Mesothelial cell of epicardium (in vitro differentiated cells): ENCODE measurements at regions not wholly inside any gene's neighbourhood (a gene's known extent, or its start where the extent isn't known, plus 50 kb on each side); places are given as distances from the start of the nearest gene placed in this dataset.
"Not testable (repeated sequence)": the region's sequence is repeated elsewhere in the genome, so short reads cannot be mapped to it uniquely, and the experiment has no call there.

ENCODE experiments used
- DNase-seq, 2 experiments: peaks; one replicate each; pipeline ENCODE4 v3.0.0; 2021; ENCODE audit warnings: low spot score in 2 of 2; ENCODE audit not compliant: unreplicated experiment in 2 of 2
- H3K27ac Mint-ChIP-seq: 2 replicates; pipeline ENCODE4 v1.8.0; 2021; ENCODE audit warnings: mixed read lengths
- H3K27me3 Mint-ChIP-seq: 2 replicates; pipeline ENCODE4 v1.8.0; 2021; ENCODE audit warnings: low read depth, mixed read lengths
- H3K36me3 Mint-ChIP-seq: 2 replicates; pipeline ENCODE4 v1.8.0; 2021; ENCODE audit warnings: mixed read lengths
- H3K4me1 Mint-ChIP-seq: 2 replicates; pipeline ENCODE4 v1.8.0; 2021; ENCODE audit warnings: mixed read lengths
- H3K4me3 Mint-ChIP-seq: 2 replicates; pipeline ENCODE4 v1.8.0; 2021; ENCODE audit warnings: mild to moderate bottlenecking, moderate library complexity, mixed read lengths
- H3K9me3 Mint-ChIP-seq: 2 replicates; pipeline ENCODE4 v1.8.0; 2021; ENCODE audit warnings: mixed read lengths
- TF ChIP-seq, protein P1 (sequence below): fragments of 200-600 bp; sonication (generic); IDR thresholded peaks from one replicate; pipeline ENCODE4 v1.5.0; 2021; ENCODE audit warnings: antibody characterized with exemption; ENCODE audit not compliant: unreplicated experiment

DNA sequence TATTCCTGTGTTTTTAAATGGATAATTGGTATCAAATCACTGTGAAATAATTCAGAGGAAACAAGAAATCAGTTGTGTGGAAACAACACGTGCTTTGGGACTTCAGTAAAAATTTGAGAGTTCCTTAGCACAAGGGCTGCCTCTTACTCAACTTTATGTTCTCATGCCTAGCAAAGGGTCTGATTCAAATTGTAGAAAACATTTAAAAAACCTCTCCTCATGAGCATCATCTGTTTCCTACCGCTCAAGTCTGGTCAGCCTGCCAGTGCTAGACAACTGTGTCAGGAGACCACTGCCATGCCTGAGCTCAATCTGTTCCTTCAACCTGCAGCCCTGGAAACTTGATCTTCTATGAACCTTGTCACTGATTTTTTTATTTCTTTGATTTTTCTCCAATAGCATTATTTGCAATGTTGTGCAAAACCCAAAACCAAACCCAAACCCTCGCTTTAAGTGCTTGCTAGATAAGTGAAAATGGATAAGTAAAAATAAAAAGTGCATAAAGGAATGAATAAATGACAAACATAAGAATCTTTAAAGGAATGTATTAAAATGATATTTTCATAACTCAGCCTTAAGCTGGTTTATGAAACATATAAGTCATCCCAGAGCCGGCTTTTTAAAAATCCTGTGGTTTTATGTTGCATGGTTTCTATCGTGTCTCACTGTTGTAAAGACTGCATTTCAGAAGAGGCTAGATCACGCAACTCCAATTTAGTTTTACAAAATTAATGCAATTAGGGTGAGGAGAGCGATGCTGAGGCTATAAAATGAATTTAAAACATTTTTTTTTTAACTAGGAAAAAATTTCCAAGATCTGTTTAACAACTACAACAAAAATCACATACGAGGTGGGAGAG, 361.2 kb upstream of the PDE3A start:
- no peaks in the 10 kb centered on the region for H3K36me3 Mint-ChIP-seq
- TF ChIP-seq, protein P1, sequence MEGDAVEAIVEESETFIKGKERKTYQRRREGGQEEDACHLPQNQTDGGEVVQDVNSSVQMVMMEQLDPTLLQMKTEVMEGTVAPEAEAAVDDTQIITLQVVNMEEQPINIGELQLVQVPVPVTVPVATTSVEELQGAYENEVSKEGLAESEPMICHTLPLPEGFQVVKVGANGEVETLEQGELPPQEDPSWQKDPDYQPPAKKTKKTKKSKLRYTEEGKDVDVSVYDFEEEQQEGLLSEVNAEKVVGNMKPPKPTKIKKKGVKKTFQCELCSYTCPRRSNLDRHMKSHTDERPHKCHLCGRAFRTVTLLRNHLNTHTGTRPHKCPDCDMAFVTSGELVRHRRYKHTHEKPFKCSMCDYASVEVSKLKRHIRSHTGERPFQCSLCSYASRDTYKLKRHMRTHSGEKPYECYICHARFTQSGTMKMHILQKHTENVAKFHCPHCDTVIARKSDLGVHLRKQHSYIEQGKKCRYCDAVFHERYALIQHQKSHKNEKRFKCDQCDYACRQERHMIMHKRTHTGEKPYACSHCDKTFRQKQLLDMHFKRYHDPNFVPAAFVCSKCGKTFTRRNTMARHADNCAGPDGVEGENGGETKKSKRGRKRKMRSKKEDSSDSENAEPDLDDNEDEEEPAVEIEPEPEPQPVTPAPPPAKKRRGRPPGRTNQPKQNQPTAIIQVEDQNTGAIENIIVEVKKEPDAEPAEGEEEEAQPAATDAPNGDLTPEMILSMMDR, result no peak
- H3K27me3 Mint-ChIP-seq, result no peaks in the 10 kb centered on the region
- H3K4me1 Mint-ChIP-seq, result peaks cover 17% of the 10 kb centered on the region
- H3K9me3 Mint-ChIP-seq, result peaks cover 25% of the 10 kb centered on the region
- H3K4me3 Mint-ChIP-seq, result no peak overlapping the region
- H3K27ac Mint-ChIP-seq, result no peak overlapping the region
- no peak for DNase-seq

DNA sequence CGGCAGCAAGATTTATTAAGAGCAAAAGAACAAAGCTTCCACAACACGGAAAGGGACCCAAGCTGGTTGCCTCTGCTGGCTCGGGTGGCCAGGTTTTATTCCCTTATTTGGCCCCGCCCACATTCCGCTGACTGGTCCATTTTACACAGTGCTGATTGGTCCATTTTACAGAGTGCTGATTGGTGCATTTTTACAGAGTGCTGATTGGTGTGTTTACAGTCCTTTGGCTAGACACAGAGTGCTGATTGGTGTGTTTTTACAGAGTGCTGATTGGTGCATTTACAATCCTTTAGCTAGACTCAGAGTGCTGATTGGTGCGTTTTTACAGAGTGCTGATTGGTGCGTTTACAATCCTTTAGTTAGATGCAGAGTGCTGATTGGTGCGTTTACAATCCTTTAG, 358.4 kb upstream of the PDE3A start:
- not testable (repeated sequence) for H3K36me3 Mint-ChIP-seq, H3K27me3 Mint-ChIP-seq, H3K4me3 Mint-ChIP-seq, H3K27ac Mint-ChIP-seq, DNase-seq
- Mint-ChIP-seq H3K4me1 (peaks cover 16% of the 10 kb centered on the region), H3K9me3 (peaks cover 17% of the 10 kb centered on the region)

DNA sequence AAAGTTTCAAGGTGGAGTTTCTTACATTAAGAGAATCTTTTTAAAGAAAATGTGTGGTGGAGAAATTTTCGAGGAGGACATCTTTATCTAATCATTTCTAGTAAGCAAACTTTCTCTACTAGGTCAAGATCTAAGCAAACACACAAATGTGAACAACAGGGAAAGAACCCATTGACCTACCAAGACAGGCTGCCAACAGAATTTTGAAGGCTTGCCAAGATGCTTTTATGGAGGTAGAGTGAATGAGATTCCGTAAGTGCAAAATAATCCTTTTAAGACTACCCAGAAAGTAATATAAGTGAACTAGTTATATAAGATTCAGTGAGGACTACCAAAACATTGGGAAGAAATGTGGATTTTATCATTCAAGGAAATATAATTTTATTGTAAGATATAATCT, 357.1 kb upstream of the PDE3A start:
- Mint-ChIP-seq H3K4me1 (peaks cover 13% of the 10 kb centered on the region), H3K27ac (peak overlapping the region; percentile 30), H3K9me3 (peaks cover 17% of the 10 kb centered on the region), H3K36me3 (no peaks in the 10 kb centered on the region), H3K4me3 (no peak overlapping the region), H3K27me3 (no peaks in the 10 kb centered on the region)
- DNase-seq, result no peak
- TF ChIP-seq, protein P1, result no peak

DNA sequence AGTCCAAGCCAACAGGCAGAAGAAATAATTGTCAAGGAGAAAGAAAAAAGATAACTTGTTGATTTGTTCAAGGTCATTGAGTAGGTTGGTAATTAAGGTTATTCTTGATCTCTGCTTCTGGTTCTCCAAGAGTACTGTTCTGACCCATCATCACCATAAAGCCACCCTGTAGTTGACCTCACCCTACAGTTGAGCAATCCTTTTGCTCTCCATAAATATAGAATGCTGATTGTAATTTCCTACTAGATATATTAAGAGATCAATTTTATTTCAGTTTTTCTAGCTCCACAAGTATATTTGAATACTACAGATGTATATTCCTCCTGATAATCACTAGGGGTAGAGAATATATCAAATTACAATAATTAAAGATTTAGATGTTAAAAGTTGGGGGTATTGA, 350.5 kb upstream of the PDE3A start:
- no peak overlapping the region for H3K27ac Mint-ChIP-seq
- TF ChIP-seq, protein P1, result no peak
- no peaks in the 10 kb centered on the region for H3K27me3 Mint-ChIP-seq
- no peaks in the 10 kb centered on the region for H3K36me3 Mint-ChIP-seq
- H3K9me3 Mint-ChIP-seq, result peaks cover 5% of the 10 kb centered on the region
- H3K4me1 Mint-ChIP-seq, result no peaks in the 10 kb centered on the region
- H3K4me3 Mint-ChIP-seq, result no peak overlapping the region
- no peak for DNase-seq

DNA sequence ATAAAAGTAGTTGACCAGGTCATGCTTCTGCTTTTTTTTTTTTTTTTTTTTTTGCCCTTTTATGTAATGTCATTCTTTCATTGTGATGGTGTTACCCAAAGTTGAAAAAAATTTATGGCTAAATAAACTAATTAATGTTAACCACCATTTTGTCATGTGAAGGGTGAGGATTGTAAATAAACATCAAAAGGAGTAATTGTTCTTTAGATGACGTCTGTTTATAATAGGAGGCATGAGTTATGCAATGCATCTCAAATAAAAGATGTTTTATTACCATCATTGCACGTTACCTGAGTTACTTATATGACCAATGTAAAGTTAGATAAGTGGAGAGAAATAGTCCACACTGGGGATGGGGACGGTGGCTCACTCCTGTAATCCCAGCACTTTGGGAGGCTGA, 349.9 kb upstream of the PDE3A start:
- H3K4me1 Mint-ChIP-seq, result no peaks in the 10 kb centered on the region
- no peak for DNase-seq
- H3K36me3 Mint-ChIP-seq, result no peaks in the 10 kb centered on the region
- H3K27me3 Mint-ChIP-seq, result no peaks in the 10 kb centered on the region
- H3K27ac Mint-ChIP-seq, result no peak overlapping the region
- peaks cover 5% of the 10 kb centered on the region for H3K9me3 Mint-ChIP-seq
- H3K4me3 Mint-ChIP-seq, result no peak overlapping the region
- TF ChIP-seq, protein P1, result no peak

DNA sequence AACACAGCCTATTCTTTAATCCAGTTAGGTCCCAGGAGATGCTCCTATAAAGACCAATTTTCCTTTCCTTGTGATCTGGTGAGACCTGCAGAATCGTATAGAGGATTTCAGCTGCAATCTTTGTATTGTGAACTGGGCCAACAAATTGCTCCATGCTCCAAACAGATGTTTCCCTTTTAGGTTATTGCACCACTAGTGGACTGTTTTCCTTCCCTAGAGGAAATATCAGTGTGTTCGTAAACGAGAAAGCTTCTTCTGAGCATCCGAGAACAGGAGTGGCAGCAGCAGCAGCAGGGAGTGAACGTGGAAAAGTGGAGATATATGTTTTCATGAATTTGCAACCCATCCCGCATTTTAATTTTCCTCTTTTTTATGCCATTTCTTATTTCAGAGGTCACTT, 344.1 kb upstream of the PDE3A start:
- H3K27ac Mint-ChIP-seq, result peak overlapping the region; percentile 43
- peaks cover 2% of the 10 kb centered on the region for H3K4me1 Mint-ChIP-seq
- peaks cover 5% of the 10 kb centered on the region for H3K9me3 Mint-ChIP-seq
- no peaks in the 10 kb centered on the region for H3K36me3 Mint-ChIP-seq
- no peak for DNase-seq
- no peaks in the 10 kb centered on the region for H3K27me3 Mint-ChIP-seq
- no peak overlapping the region for H3K4me3 Mint-ChIP-seq
- TF ChIP-seq, protein P1, result no peak
